C4-2B (cell line): ENCODE measurements at regions not wholly inside any gene's neighbourhood (a gene's known extent, or its start where the extent isn't known, plus 50 kb on each side); places are given as distances from the start of the nearest gene placed in this dataset.

Experiments used
- H3K27ac ChIP-seq: fragments of 450-650 bp; 2 replicates; pipeline ENCODE4 v1.5.1; 2017
- CTCF ChIP-seq: fragments of 450-650 bp; conservative IDR thresholded peaks from 2 replicates; pipeline ENCODE4 v1.5.1; 2017; ENCODE audit warnings: mild to moderate bottlenecking
- ZFX ChIP-seq: fragments of 450-650 bp; IDR thresholded peaks from 2 replicates; pipeline ENCODE4 v1.6.1; 2017

DNA sequence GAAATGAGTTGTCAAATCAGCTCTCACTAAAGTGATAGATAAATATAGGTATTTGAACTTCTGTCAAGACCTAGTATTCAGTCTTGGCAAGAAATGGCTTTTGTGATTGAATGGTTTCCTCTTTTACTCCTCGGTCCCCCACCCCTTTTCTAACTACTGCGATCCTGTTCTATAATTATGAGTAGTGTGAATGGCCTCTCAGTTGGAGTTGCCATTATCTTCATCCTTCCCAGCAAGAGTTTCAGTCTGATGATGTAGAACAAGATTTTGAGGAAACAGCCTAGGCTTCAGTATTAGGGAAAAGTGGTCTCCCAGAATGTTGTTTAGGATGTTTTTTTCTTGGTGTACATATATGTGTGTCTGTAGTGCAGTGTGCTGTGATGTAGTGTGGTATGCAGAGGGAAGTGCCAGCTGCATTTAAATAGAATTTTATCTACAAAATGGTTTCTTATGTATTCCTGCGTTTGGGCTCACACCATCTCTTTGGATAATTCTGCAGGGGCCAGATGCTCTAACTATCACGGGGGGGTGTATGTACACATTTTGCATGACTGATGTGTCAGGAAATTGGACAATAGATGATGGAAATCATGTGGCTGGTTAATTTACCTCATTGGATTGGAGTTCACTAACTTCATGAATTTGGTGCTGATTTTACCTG is 180.1 kb upstream of the MMS22L start:
- TF ChIP-seq CTCF (no peak), ZFX (no peak)
- H3K27ac ChIP-seq, result no peak overlapping the region

DNA sequence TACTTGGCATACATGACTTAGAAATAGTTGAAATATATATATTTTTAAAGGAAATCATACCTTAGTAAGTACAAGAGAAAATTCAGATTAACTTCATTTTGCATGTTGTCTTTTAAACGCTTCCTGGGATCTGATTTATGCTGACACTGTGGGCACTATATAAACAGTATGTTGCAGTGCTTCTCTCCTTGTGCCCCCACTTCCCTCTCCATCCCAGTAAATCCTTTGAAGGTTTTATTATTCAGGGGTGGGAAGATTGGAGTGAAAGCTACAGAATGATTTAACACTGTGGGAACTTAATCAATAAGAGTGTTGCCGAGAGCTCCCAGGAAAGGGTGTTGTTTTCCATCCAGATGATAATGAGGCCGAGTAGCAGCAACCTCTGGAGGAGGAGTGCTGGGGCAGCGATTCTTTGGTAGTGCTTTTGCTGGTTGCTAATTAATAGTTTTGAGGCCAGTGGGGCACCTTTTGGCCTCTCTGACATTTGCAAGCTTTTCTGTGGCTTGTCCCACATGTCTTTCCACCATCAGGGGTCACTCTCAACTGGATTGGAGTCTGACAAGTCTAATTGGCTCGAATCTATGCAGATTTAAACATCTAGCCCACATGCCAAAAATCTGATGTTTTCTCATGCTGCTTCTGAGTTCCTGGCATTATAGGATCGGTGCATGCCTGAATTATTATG is 183.0 kb upstream of the MMS22L start:
- no peak for TF ChIP-seq CTCF
- TF ChIP-seq ZFX, result no peak
- no peak overlapping the region for H3K27ac ChIP-seq

DNA sequence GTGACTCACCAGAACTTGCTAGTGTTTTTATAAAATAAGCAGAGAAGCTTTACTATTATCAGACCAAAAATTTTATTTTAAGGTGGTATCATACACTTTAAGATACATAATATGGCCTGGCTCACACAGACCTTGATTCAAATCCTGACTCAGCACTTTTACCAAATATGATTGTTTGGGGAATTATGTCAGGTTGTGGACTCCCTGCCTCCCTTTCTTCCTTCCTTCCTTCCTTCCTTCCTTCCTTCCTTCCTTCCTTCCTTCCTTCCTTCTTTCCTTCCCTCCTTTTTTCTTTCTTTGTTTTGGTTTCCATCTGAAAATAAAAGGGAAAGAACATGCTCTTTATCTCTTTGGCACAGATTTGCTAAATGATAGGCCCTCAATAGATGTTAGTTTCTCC is 186.0 kb upstream of the MMS22L start:
- no peak overlapping the region for H3K27ac ChIP-seq
- no peak for TF ChIP-seq CTCF
- TF ChIP-seq ZFX, result no peak

- TF ChIP-seq ZFX, result no peak
These were observed 186.4 kb upstream of the MMS22L start for GRCh38 chr6:97469451-97469850.

GRCh38 chr6:97470322-97470721 is 187.3 kb upstream of the MMS22L start:
- H3K27ac ChIP-seq, result no peak overlapping the region
- TF ChIP-seq CTCF (no peak), ZFX (no peak)

More at GRCh38 chr6:97469451-97469850, 186.4 kb upstream of the MMS22L start:
- H3K27ac ChIP-seq, result no peak overlapping the region

DNA sequence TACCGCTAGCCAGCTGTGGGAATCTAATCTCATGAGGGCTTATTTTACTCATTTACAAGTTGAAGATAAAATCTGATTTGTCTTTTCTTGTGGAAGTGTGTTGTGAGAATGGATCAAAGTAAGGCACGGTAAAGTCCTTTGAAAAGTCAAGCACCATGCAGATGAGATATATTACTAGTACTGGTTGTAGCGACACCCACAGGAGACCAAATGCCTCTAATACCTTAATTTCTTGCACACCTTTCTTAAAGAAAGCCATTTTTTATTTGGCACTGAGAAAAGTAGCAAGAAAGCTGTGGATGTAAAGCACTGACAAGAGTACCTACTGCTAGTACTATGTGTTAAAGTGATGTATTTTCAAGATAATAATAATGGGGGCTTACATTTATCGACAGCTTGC is 191.0 kb upstream of the MMS22L start:
- TF ChIP-seq ZFX (no peak), CTCF (0 out of 2 replicates have a peak, but pooled peaks have one; percentile 5)
- H3K27ac ChIP-seq, result no peak overlapping the region

DNA sequence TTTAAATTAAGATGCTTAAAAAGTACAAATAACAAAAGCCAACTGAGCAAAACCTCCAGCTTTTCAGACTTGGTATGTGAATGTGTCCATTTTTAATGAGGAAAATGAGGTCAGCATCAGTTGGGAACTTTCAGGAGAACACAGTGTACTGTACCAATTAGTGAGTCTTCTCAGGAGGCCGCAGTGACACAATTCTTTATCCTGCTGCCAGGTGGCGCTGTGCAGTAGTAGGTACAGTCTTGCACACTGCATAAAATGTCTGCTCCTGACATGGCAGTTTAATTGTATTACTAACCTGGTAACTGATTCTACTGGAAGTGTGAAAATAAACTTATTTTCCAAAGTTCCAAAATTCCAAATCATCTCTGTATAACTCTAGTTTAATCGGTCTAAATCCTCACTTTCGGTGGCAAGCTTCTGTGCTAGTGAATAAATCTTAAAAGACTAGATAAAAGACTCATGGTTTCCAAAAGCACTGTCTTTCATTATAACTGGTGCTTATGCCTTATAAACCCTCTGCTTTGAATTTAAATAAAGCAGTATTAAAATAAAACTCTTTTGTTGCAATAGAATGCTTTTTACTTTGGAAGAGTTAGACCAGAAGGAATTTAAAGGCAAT is 214.8 kb upstream of the MMS22L start:
- no peak overlapping the region for H3K27ac ChIP-seq
- TF ChIP-seq CTCF (peak; percentile 90), ZFX (no peak)
